HepG2 (cell line): ENCODE measurements at regions not wholly inside any gene's neighbourhood (a gene's known extent, or its start where the extent isn't known, plus 50 kb on each side); places are given as distances from the start of the nearest gene placed in this dataset.
"Not testable (repeated sequence)": the region's sequence is repeated elsewhere in the genome, so short reads cannot be mapped to it uniquely, and the experiment has no call there.

Experiments
- ATAC-seq: fragments of 200-7000 bp; cut with Tn5 transposase; 3 replicates; pipeline ENCODE4 v1.9.1; 2020; ENCODE audit warnings: mild to moderate bottlenecking, moderate library complexity
- BruUV-seq: library from RNA; stranded (reverse); fragments of 400-500 nt; replicated peaks from 2 replicates; lab custom pipeline; 2021; lab: Mats Ljungman, UMichigan
- CTCF ChIA-PET: fragments of 300-600 bp; formaldehyde crosslinking; extraction: SDS; loops from one replicate; lab custom pipeline; 2021; ENCODE audit warnings: low total read pairs, inconsistent platforms, low intra/inter-chr PET ratio; lab: Yijun Ruan, JAX
- POLR2A ChIA-PET: fragments of 350-600 bp; sonication (Branson Sonifier 250); formaldehyde crosslinking; loops from one replicate; lab custom pipeline; 2020; ENCODE audit warnings: antibody characterized with exemption, inconsistent platforms; lab: Yijun Ruan, JAX
- DNase-seq: peaks from one replicate; pipeline ENCODE4 v3.0.0-alpha.2; 2015; ENCODE audit warnings: low spot score
- FAIRE-seq: peaks from 3 replicates; lab custom pipeline; 2011; peaks lifted over from hg19 to GRCh38; lab: Jason Lieb, UNC
- H2AFZ ChIP-seq: one replicate; pipeline ENCODE4 v1.6.1; 2011; ENCODE audit warnings: low read length, inconsistent platforms
- H3K27ac ChIP-seq: fragments of 300-600 bp; 3 replicates; pipeline ENCODE4 v1.8.0; 2011; ENCODE audit warnings: mixed run types, mild to moderate bottlenecking, mixed read lengths, low read length, inconsistent platforms; ENCODE audit not compliant: insufficient read depth; ENCODE audit errors: extremely low read length
- H3K27me3 ChIP-seq, 2 experiments: fragments of 200-600 bp in 1 of 2; 2 replicates in 1 of 2; 3 replicates in 1 of 2; pipeline versions ENCODE4 v1.6.0 to v1.8.0; 2011; ENCODE audit warnings: low read length in 2 of 2, mild to moderate bottlenecking in 2 of 2, moderate library complexity in 2 of 2, inconsistent platforms in 1 of 2; ENCODE audit not compliant: insufficient read depth in 2 of 2, control insufficient read depth in 1 of 2
- H3K36me3 ChIP-seq, 2 experiments: fragments of 200-600 bp in 1 of 2; replicated peaks in 1 of 2; 2 replicates in 1 of 2; 3 replicates in 1 of 2; pipeline versions ENCODE4 v1.5.1 to v1.8.0; 2011; ENCODE audit warnings: low read length in 2 of 2, inconsistent platforms in 1 of 2; ENCODE audit not compliant: insufficient read depth in 2 of 2, control insufficient read depth in 1 of 2
- H3K4me1 ChIP-seq: 2 replicates; pipeline ENCODE4 v1.5.1; 2012; ENCODE audit warnings: low read length, inconsistent platforms; ENCODE audit not compliant: insufficient read depth
- H3K4me2 ChIP-seq: 2 replicates; pipeline ENCODE4 v1.6.0; 2011; ENCODE audit warnings: low read depth, low read length, inconsistent platforms
- H3K4me3 ChIP-seq, 3 experiments: fragments of 200-600 bp in 1 of 3; sonication (generic), shearing (Covaris generic) in 1 of 3; replicated peaks in 1 of 3; 2 replicates each; pipeline ENCODE4 v1.5.1; 2011 to 2016; ENCODE audit warnings: low read length in 3 of 3, inconsistent platforms in 2 of 3, low read depth in 2 of 3, mild to moderate bottlenecking in 2 of 3, control low read depth in 1 of 3, mixed read lengths in 1 of 3; ENCODE audit not compliant: insufficient read depth in 1 of 3
- H3K79me2 ChIP-seq: one replicate; pipeline ENCODE4 v1.6.1; 2011; ENCODE audit warnings: low read length, inconsistent platforms; ENCODE audit not compliant: insufficient read depth
- H3K9ac ChIP-seq: 2 replicates; pipeline ENCODE4 v1.6.0; 2011; ENCODE audit warnings: mild to moderate bottlenecking, low read depth, low read length, inconsistent platforms; ENCODE audit not compliant: insufficient read depth
- H3K9me3 ChIP-seq: 2 replicates; pipeline ENCODE4 v1.5.1; 2012; ENCODE audit warnings: mild to moderate bottlenecking, low read length
- H4K20me1 ChIP-seq: 2 replicates; pipeline ENCODE4 v1.6.0; 2011; ENCODE audit warnings: inconsistent platforms, mild to moderate bottlenecking, low read length, moderate library complexity; ENCODE audit not compliant: insufficient read depth
- DNMT1 ChIP-seq: sonication (generic); formaldehyde crosslinking; IDR thresholded peaks from 2 replicates; pipeline ENCODE4 v1.5.1; 2020; ENCODE audit warnings: mild to moderate bottlenecking, missing genetic modification reagents
- HHEX ChIP-seq: IDR thresholded peaks from 2 replicates; pipeline ENCODE4 v1.6.1; 2016; ENCODE audit warnings: control low read depth
- KLF11 ChIP-seq: IDR thresholded peaks from 2 replicates; pipeline ENCODE4 v1.6.1; 2016; ENCODE audit warnings: missing compliant biosample characterization
- MEIS2 ChIP-seq: sonication (generic); formaldehyde crosslinking; IDR thresholded peaks from 2 replicates; pipeline ENCODE4 v1.9.0; 2021; ENCODE audit warnings: mild to moderate bottlenecking, missing genetic modification reagents
- SMAD1 ChIP-seq: sonication (generic); formaldehyde crosslinking; IDR thresholded peaks from 2 replicates; pipeline ENCODE4 v1.4.0; 2020; ENCODE audit warnings: missing genetic modification reagents, low read depth, mild to moderate bottlenecking, borderline replicate concordance
- ZMYM3 ChIP-seq: sonication (generic); formaldehyde crosslinking; IDR thresholded peaks from 2 replicates; pipeline ENCODE4 v1.5.1; 2020; ENCODE audit warnings: mild to moderate bottlenecking, missing genetic modification reagents
- ZNF709 ChIP-seq: sonication (generic); formaldehyde crosslinking; IDR thresholded peaks from 2 replicates; pipeline ENCODE4 v1.5.0; 2020; ENCODE audit warnings: mild to moderate bottlenecking, missing genetic modification reagents
- ZSCAN22 ChIP-seq: sonication (generic); formaldehyde crosslinking; IDR thresholded peaks from 2 replicates; pipeline ENCODE4 v1.4.0; 2020; ENCODE audit warnings: mild to moderate bottlenecking, missing genetic modification reagents
- WGBS: methylation state at CpG from one replicate; pipeline ENCODE4 v1.1.6; 2017; ENCODE audit warnings: low lambda C conversion rate; 5-methylcytosine and 5-hydroxymethylcytosine counted together
- in situ Hi-C: cut with HindIII; loops from 2 replicates; pipeline ENCODE4 v1.10.0; 2017; ENCODE audit warnings: low pct_unique_long_range_greater_than_20kb; ENCODE audit not compliant: extremely low pct_ligation_motif_present
- intact Hi-C: fragments of 100-400 bp; cut with micrococcal nuclease; formaldehyde crosslinking; loops from one replicate; pipeline ENCODE4 v1.10.0; 2022; ENCODE audit not compliant: unreplicated experiment
- TF ChIP-seq, protein P1 (sequence below): sonication (generic); formaldehyde crosslinking; IDR thresholded peaks from 2 replicates; pipeline ENCODE4 v1.5.1; 2020; ENCODE audit warnings: missing genetic modification reagents, mild to moderate bottlenecking, borderline replicate concordance
- TF ChIP-seq, protein P2 (sequence below): sonication (generic); formaldehyde crosslinking; IDR thresholded peaks from 2 replicates; pipeline ENCODE4 v1.9.0; 2021; ENCODE audit warnings: missing genetic modification reagents, mild to moderate bottlenecking, borderline replicate concordance
- TF ChIP-seq, protein P3 (sequence below): fragments of 450-650 bp; IDR thresholded peaks from 2 replicates; pipeline ENCODE4 v1.6.1; 2017

DNA sequence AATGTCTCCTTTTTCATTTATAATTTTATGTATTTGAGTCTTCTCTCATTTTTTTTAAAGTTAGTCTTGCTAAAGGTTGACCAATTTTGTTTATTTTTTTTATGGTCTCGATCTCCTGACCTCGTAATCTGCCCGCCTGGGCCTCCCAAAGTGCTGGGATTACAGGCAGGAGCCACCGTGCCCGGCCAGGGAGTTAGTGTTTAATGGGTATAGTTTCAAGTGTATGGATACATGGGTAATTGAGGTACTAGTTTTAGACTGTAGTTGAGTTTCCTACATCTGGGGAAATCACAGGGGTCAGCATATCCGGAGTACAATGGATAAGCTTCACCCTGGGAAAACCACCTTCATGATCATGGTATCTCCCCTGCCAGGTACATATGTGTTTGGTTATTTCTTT lies 267.3 kb upstream of the KCND2 start (continued):
- TF ChIP-seq, protein P1, sequence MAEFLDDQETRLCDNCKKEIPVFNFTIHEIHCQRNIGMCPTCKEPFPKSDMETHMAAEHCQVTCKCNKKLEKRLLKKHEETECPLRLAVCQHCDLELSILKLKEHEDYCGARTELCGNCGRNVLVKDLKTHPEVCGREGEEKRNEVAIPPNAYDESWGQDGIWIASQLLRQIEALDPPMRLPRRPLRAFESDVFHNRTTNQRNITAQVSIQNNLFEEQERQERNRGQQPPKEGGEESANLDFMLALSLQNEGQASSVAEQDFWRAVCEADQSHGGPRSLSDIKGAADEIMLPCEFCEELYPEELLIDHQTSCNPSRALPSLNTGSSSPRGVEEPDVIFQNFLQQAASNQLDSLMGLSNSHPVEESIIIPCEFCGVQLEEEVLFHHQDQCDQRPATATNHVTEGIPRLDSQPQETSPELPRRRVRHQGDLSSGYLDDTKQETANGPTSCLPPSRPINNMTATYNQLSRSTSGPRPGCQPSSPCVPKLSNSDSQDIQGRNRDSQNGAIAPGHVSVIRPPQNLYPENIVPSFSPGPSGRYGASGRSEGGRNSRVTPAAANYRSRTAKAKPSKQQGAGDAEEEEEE (CRISPR knock-in tag): no peak

DNA sequence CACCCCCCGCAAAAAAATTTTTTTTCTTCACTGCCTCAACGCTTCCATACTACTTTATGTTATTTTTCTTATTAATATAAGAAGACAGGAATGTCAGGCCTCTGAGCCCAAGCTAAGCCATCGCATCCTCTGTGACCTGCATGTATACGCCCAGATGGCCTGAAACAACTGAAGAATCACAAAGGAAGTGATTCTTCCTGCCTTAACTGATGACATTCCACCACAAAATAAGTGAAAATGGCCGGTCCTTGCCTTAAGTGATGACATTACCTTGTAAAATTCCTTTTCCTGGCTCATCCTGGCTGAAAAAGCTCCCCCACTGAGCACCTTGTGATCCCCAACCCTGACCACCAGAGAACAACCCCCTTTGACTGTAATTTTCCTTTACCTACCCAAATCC lies 258.7 kb upstream of the KCND2 start:
- H3K27ac ChIP-seq, H3K4me3 ChIP-seq, H3K79me2 ChIP-seq, H3K4me2 ChIP-seq, intact Hi-C loops, ATAC-seq, CTCF ChIA-PET, H3K9me3 ChIP-seq, BruUV-seq, H3K9ac ChIP-seq, DNase-seq, H4K20me1 ChIP-seq, FAIRE-seq, in situ Hi-C loops, H3K27me3 ChIP-seq, POLR2A ChIA-PET, H3K4me1 ChIP-seq, H3K36me3 ChIP-seq, H2AFZ ChIP-seq: not testable (repeated sequence)
- 6% methylated on average over 5 of the region's 5 CpGs for WGBS

DNA sequence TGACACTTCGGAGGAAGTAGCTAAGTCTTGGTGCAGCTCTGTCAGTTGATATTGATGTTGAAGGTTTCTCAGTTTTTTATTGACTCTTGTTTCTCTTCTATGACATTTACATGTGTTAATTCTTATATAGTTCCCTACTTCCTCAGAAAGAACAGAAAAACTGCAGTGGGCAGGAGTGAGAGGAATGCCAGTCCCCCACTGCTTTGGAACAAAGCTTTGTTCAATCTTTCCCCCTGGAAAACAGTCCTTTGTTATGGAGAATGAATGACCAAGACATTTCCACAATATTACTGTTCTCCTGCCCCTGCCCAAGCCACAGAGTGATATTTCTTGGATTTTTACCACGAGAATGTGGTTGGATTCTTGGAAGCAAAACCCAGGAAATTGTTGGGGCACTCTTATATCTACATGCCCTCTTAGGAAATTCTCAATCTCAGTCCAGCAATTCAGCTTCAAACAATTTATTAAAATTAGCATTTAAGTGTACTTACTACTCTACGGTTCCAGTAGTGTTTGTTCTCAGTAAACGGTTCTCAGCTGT lies 258.0 kb upstream of the KCND2 start:
- WGBS: 1% methylated on average over 4 of the region's 4 CpGs
- DNase-seq: no peak

More for the DNA sequence above, 258.0 kb upstream of the KCND2 start:
- no peak overlapping the region for H2AFZ ChIP-seq
- H4K20me1 ChIP-seq: no peaks in the 10 kb centered on the region
- no peak overlapping the region for H3K27ac ChIP-seq
- intact Hi-C loops: no loop called here
- H3K9me3 ChIP-seq: no peaks in the 10 kb centered on the region
- no peak for TF ChIP-seq ZMYM3 (CRISPR knock-in tag)
- TF ChIP-seq, protein P2, sequence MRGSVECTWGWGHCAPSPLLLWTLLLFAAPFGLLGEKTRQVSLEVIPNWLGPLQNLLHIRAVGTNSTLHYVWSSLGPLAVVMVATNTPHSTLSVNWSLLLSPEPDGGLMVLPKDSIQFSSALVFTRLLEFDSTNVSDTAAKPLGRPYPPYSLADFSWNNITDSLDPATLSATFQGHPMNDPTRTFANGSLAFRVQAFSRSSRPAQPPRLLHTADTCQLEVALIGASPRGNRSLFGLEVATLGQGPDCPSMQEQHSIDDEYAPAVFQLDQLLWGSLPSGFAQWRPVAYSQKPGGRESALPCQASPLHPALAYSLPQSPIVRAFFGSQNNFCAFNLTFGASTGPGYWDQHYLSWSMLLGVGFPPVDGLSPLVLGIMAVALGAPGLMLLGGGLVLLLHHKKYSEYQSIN: no peak
- TF ChIP-seq DNMT1 (CRISPR knock-in tag): no peak
- TF ChIP-seq ZNF709: no peak
- no peak for TF ChIP-seq HHEX
- TF ChIP-seq, protein P3, sequence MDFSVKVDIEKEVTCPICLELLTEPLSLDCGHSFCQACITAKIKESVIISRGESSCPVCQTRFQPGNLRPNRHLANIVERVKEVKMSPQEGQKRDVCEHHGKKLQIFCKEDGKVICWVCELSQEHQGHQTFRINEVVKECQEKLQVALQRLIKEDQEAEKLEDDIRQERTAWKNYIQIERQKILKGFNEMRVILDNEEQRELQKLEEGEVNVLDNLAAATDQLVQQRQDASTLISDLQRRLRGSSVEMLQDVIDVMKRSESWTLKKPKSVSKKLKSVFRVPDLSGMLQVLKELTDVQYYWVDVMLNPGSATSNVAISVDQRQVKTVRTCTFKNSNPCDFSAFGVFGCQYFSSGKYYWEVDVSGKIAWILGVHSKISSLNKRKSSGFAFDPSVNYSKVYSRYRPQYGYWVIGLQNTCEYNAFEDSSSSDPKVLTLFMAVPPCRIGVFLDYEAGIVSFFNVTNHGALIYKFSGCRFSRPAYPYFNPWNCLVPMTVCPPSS: no peak
- TF ChIP-seq ZSCAN22 (CRISPR knock-in tag): no peak
- no peak for TF ChIP-seq SMAD1 (CRISPR knock-in tag)
- TF ChIP-seq MEIS2 (CRISPR knock-in tag): no peak
- no peak for TF ChIP-seq KLF11 (CRISPR knock-in tag)
- TF ChIP-seq, all 625 proteins: peak for 0
- no peaks in the 10 kb centered on the region for H3K36me3 ChIP-seq
- no peaks in the 10 kb centered on the region for H3K79me2 ChIP-seq
- CTCF ChIA-PET: no interaction called here
- no TSS peak for BruUV-seq
- ATAC-seq (no peak), FAIRE-seq (no peak)
- H3K9ac ChIP-seq: no peak overlapping the region
- in situ Hi-C loops: no loop called here
- no peak overlapping the region for H3K4me3 ChIP-seq
- H3K27me3 ChIP-seq: no peaks in the 10 kb centered on the region
- H3K4me2 ChIP-seq: no peak overlapping the region
- H3K4me1 ChIP-seq: no peaks in the 10 kb centered on the region
- POLR2A ChIA-PET: no interaction called here
